ENCODE measurements at regions not wholly inside any gene's neighbourhood (a gene's known extent, or its start where the extent isn't known, plus 50 kb on each side); places are given as distances from the start of the nearest gene placed in this dataset.

DNA sequence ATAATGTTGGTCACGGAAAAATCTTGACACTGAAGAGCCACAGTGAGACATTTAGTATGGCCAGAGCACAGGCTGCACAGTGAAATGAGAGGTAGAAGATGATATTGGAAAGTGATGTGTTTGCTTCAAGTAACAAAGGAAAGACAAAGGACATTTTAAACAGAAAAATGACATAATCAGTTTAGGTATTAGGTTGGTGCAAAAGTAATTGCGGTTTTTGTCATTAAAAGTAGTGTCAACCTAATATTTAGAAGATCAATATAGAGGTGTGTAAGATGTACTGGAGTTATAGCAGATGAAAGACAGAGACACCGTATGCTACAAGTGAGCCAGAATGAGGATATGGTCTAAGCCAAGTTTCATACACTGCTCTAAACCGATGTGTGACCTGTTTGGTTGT, 253.0 kb upstream of the PPFIA2 start:
- intact Hi-C loops (cut with DNase I) = no loop called here
- no peak for DNase-seq

GRCh38 chr12:82009524-82009923, 250.4 kb upstream of the PPFIA2 start:
- no peak for DNase-seq
- 75 to 80% methylated on average over 2 of the region's 2 CpGs for WGBS, 2 donors

More for the DNA sequence above, 253.0 kb upstream of the PPFIA2 start:
- H3K9me3 ChIP-seq (ENCODE audit: control insufficient read depth, low read length) = no peaks in the 10 kb centered on the region
- no peak overlapping the region for H3K27ac ChIP-seq (ENCODE audit: low read depth in 1 of 2, low read length in 2 of 2)
- 81 to 86% methylated on average over 4 of the region's 4 CpGs for WGBS, 2 donors
- H3K4me1 ChIP-seq (ENCODE audit: control insufficient read depth in 1 of 2, insufficient read depth in 2 of 2, low read length in 2 of 2) = no peaks in the 10 kb centered on the region
- no peak overlapping the region for H3K4me3 ChIP-seq (ENCODE audit: low read length in 2 of 2)
- peaks cover 0 to 2% of the 10 kb centered on the region in 2 donors for H3K27me3 ChIP-seq (ENCODE audit: control insufficient read depth in 1 of 2, insufficient read depth in 2 of 2, low read length in 1 of 2)
- H3K36me3 ChIP-seq (ENCODE audit: control insufficient read depth in 1 of 2, insufficient read depth in 2 of 2, low read length in 1 of 2) = no peaks in the 10 kb centered on the region
- ATAC-seq (ENCODE audit: low FRiP score) = no peak

GRCh38 chr12:82008251-82008650, 249.1 kb upstream of the PPFIA2 start:
- Histone ChIP-seq H3K4me1 (ENCODE audit: control insufficient read depth in 1 of 2, insufficient read depth in 2 of 2, low read length in 2 of 2) (no peaks in the 10 kb centered on the region), H3K4me3 (ENCODE audit: low read length in 2 of 2) (no peak overlapping the region), H3K27me3 (ENCODE audit: control insufficient read depth in 1 of 2, insufficient read depth in 2 of 2, low read length in 1 of 2) (peaks cover 0 to 2% of the 10 kb centered on the region in 2 donors), H3K27ac (ENCODE audit: low read depth in 1 of 2, low read length in 2 of 2) (no peak overlapping the region), H3K36me3 (ENCODE audit: control insufficient read depth in 1 of 2, insufficient read depth in 2 of 2, low read length in 1 of 2) (no peaks in the 10 kb centered on the region), H3K9me3 (ENCODE audit: control insufficient read depth, low read length) (no peaks in the 10 kb centered on the region)
- intact Hi-C loops (cut with DNase I) = no loop called here
- ATAC-seq (ENCODE audit: low FRiP score) = no peak
- no peak for DNase-seq
- 63 to 72% methylated on average over 1 of the region's 1 CpG for WGBS, 2 donors

More at GRCh38 chr12:82009524-82009923, 250.4 kb upstream of the PPFIA2 start:
- Histone ChIP-seq H3K27ac (ENCODE audit: low read depth in 1 of 2, low read length in 2 of 2) (no peak overlapping the region), H3K27me3 (ENCODE audit: control insufficient read depth in 1 of 2, insufficient read depth in 2 of 2, low read length in 1 of 2) (peaks cover 0 to 2% of the 10 kb centered on the region in 2 donors), H3K4me1 (ENCODE audit: control insufficient read depth in 1 of 2, insufficient read depth in 2 of 2, low read length in 2 of 2) (no peaks in the 10 kb centered on the region), H3K4me3 (ENCODE audit: low read length in 2 of 2) (no peak overlapping the region), H3K9me3 (ENCODE audit: control insufficient read depth, low read length) (no peaks in the 10 kb centered on the region), H3K36me3 (ENCODE audit: control insufficient read depth in 1 of 2, insufficient read depth in 2 of 2, low read length in 1 of 2) (no peaks in the 10 kb centered on the region)
- no peak for ATAC-seq (ENCODE audit: low FRiP score)
- intact Hi-C loops (cut with DNase I) = no loop called here

DNA sequence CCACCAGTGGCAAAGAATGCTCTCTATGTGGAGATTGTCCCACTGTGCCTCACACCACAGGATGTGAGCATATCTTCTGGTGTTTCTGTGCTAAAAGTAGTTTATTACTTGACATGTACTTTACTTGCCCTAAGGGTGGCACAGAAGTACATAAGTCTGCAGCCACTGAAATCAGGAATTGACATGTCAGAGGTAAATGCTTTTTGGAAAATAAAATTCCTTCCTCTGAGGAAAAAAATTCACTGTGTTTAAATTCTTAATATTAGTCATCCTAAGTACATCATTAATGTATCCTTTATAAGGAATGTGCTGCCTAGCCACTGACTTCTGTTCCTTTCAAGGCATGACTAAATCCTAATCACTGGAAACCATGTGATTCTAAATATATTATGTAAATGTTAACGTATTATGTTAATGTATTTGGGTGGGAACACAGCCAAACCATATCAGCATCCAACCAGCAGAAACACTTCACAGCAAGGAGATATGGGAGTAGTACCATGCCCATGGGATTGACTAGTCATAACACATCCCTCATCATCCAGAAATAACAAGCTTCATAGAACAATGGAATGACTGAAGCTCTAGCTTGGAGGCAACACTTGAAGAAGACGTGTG, 239.7 kb upstream of the PPFIA2 start:
- no peak for ATAC-seq (ENCODE audit: low FRiP score)
- H3K4me3 ChIP-seq (ENCODE audit: low read length in 2 of 2) = no peak overlapping the region
- no peaks in the 10 kb centered on the region for H3K27me3 ChIP-seq (ENCODE audit: control insufficient read depth in 1 of 2, insufficient read depth in 2 of 2, low read length in 1 of 2)
- 12 to 14% methylated on average over 2 of the region's 2 CpGs for WGBS, 2 donors
- no peak for DNase-seq
- H3K27ac ChIP-seq (ENCODE audit: low read depth in 1 of 2, low read length in 2 of 2) = no peak overlapping the region
- no peaks in the 10 kb centered on the region for H3K9me3 ChIP-seq (ENCODE audit: control insufficient read depth, low read length)
- H3K36me3 ChIP-seq (ENCODE audit: control insufficient read depth in 1 of 2, insufficient read depth in 2 of 2, low read length in 1 of 2) = no peaks in the 10 kb centered on the region
- peaks cover 0 to 3% of the 10 kb centered on the region in 2 donors for H3K4me1 ChIP-seq (ENCODE audit: control insufficient read depth in 1 of 2, insufficient read depth in 2 of 2, low read length in 2 of 2)
- intact Hi-C loops (cut with DNase I) = no loop called here

- 14 to 22% methylated on average over 2 of the region's 2 CpGs for WGBS, 2 donors
- no peak overlapping the region for H3K4me3 ChIP-seq (ENCODE audit: low read length in 2 of 2)
Observed at GRCh38 chr12:81992461-81992860, 233.3 kb upstream of the PPFIA2 start.

DNA sequence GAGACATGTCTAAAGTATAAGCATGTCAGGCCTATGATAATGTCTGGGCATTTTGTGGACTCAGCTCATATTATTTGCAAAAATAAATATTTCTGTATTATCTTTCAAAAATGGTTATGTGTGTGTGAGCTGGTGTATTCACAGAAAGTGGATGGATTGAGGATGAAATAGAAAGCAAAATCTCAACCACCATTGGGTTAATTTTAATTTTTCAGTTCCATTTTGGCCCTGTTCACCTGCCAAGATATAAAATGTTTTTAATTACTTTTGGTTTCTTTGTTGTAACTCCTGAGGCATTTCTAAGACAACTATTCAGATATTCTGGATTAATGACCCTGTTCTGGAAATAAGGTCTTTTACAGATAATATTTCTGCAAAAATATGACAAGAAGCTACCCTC, 232.7 kb upstream of the PPFIA2 start:
- H3K27ac ChIP-seq (ENCODE audit: low read depth in 1 of 2, low read length in 2 of 2) = no peak overlapping the region
- no peak overlapping the region for H3K4me3 ChIP-seq (ENCODE audit: low read length in 2 of 2)
- ATAC-seq (ENCODE audit: low FRiP score) (no peak), DNase-seq (no peak)
- no peaks in the 10 kb centered on the region for H3K4me1 ChIP-seq (ENCODE audit: control insufficient read depth in 1 of 2, insufficient read depth in 2 of 2, low read length in 2 of 2)
- H3K27me3 ChIP-seq (ENCODE audit: control insufficient read depth in 1 of 2, insufficient read depth in 2 of 2, low read length in 1 of 2) = no peaks in the 10 kb centered on the region
- intact Hi-C loops (cut with DNase I) = loop anchor here in 1 of 2 donors (5.0 kb wide), 1 partner anchor 350 kb away; no protein-coding TSS in a partner anchor
- H3K9me3 ChIP-seq (ENCODE audit: control insufficient read depth, low read length) = no peaks in the 10 kb centered on the region
- no peaks in the 10 kb centered on the region for H3K36me3 ChIP-seq (ENCODE audit: control insufficient read depth in 1 of 2, insufficient read depth in 2 of 2, low read length in 1 of 2)

More at GRCh38 chr12:81992461-81992860, 233.3 kb upstream of the PPFIA2 start:
- intact Hi-C loops (cut with DNase I) = loop anchor here in 1 of 2 donors (5.0 kb wide), 1 partner anchor 350 kb away; no protein-coding TSS in a partner anchor
- DNase-seq (no peak), ATAC-seq (ENCODE audit: low FRiP score) (no peak)
- H3K36me3 ChIP-seq (ENCODE audit: control insufficient read depth in 1 of 2, insufficient read depth in 2 of 2, low read length in 1 of 2) = no peaks in the 10 kb centered on the region
- H3K27me3 ChIP-seq (ENCODE audit: control insufficient read depth in 1 of 2, insufficient read depth in 2 of 2, low read length in 1 of 2) = no peaks in the 10 kb centered on the region
- no peaks in the 10 kb centered on the region for H3K9me3 ChIP-seq (ENCODE audit: control insufficient read depth, low read length)
- H3K27ac ChIP-seq (ENCODE audit: low read depth in 1 of 2, low read length in 2 of 2) = no peak overlapping the region
- no peaks in the 10 kb centered on the region for H3K4me1 ChIP-seq (ENCODE audit: control insufficient read depth in 1 of 2, insufficient read depth in 2 of 2, low read length in 2 of 2)

GRCh38 chr12:81988362-81988761, 229.2 kb upstream of the PPFIA2 start:
- intact Hi-C loops (cut with DNase I) = no loop called here
- 69 to 70% methylated on average over 1 of the region's 1 CpG for WGBS, 2 donors
- no peaks in the 10 kb centered on the region for H3K36me3 ChIP-seq (ENCODE audit: control insufficient read depth in 1 of 2, insufficient read depth in 2 of 2, low read length in 1 of 2)

DNA sequence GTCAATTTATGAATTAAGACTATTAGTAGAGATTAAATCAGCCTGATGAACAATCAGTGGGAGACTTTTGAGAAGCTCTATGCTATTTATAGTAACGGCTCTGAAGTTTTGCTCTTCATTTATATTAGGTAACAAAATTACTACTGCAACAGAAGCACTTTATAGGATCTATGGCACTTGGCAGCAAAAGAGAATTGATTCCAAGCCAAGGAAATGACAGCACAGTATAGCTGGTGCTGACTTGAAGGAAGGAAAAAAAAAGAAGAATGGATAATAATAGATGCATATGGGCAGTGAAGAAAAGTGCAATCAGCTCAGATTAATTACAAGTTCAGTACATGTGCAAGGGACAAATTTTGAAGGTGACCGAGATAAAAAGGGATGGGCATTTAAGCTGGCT, 228.2 kb upstream of the PPFIA2 start:
- intact Hi-C loops (cut with DNase I) = no loop called here
- no peak overlapping the region for H3K4me3 ChIP-seq (ENCODE audit: low read length in 2 of 2)
- ATAC-seq (ENCODE audit: low FRiP score) (no peak), DNase-seq (no peak)
- WGBS, 2 donors = 43 to 47% methylated on average over 2 of the region's 2 CpGs
- H3K4me1 ChIP-seq (ENCODE audit: control insufficient read depth in 1 of 2, insufficient read depth in 2 of 2, low read length in 2 of 2) = no peaks in the 10 kb centered on the region
- H3K36me3 ChIP-seq (ENCODE audit: control insufficient read depth in 1 of 2, insufficient read depth in 2 of 2, low read length in 1 of 2) = no peaks in the 10 kb centered on the region
- H3K9me3 ChIP-seq (ENCODE audit: control insufficient read depth, low read length) = no peaks in the 10 kb centered on the region
- no peaks in the 10 kb centered on the region for H3K27me3 ChIP-seq (ENCODE audit: control insufficient read depth in 1 of 2, insufficient read depth in 2 of 2, low read length in 1 of 2)
- H3K27ac ChIP-seq (ENCODE audit: low read depth in 1 of 2, low read length in 2 of 2) = no peak overlapping the region

More at GRCh38 chr12:81988362-81988761, 229.2 kb upstream of the PPFIA2 start:
- H3K4me1 ChIP-seq (ENCODE audit: control insufficient read depth in 1 of 2, insufficient read depth in 2 of 2, low read length in 2 of 2) = no peaks in the 10 kb centered on the region
- no peak overlapping the region for H3K4me3 ChIP-seq (ENCODE audit: low read length in 2 of 2)
- no peaks in the 10 kb centered on the region for H3K9me3 ChIP-seq (ENCODE audit: control insufficient read depth, low read length)
- ATAC-seq (ENCODE audit: low FRiP score) (no peak), DNase-seq (no peak)
- H3K27me3 ChIP-seq (ENCODE audit: control insufficient read depth in 1 of 2, insufficient read depth in 2 of 2, low read length in 1 of 2) = no peaks in the 10 kb centered on the region
- H3K27ac ChIP-seq (ENCODE audit: low read depth in 1 of 2, low read length in 2 of 2) = no peak overlapping the region

GRCh38 chr12:81976661-81977060, 217.5 kb upstream of the PPFIA2 start:
- H3K27ac ChIP-seq (ENCODE audit: low read depth in 1 of 2, low read length in 2 of 2) = no peak overlapping the region
- no peak overlapping the region for H3K4me3 ChIP-seq (ENCODE audit: low read length in 2 of 2)
- DNase-seq = no peak
- intact Hi-C loops (cut with DNase I) = no loop called here
- WGBS, 2 donors = 88 to 90% methylated on average over 2 of the region's 2 CpGs
- H3K36me3 ChIP-seq (ENCODE audit: control insufficient read depth in 1 of 2, insufficient read depth in 2 of 2, low read length in 1 of 2) = no peaks in the 10 kb centered on the region
- no peak for ATAC-seq (ENCODE audit: low FRiP score)
- H3K27me3 ChIP-seq (ENCODE audit: control insufficient read depth in 1 of 2, insufficient read depth in 2 of 2, low read length in 1 of 2) = no peaks in the 10 kb centered on the region
- H3K4me1 ChIP-seq (ENCODE audit: control insufficient read depth in 1 of 2, insufficient read depth in 2 of 2, low read length in 2 of 2) = no peaks in the 10 kb centered on the region
- H3K9me3 ChIP-seq (ENCODE audit: control insufficient read depth, low read length) = no peaks in the 10 kb centered on the region

Data from aorta (tissue), 5 donors.